GM19397 (cell line): ENCODE measurements at regions not wholly inside any gene's neighbourhood (a gene's known extent, or its start where the extent isn't known, plus 50 kb on each side); places are given as distances from the start of the nearest gene placed in this dataset.

Experiments
- ATAC-seq: cut with Tn5 transposase; IDR thresholded peaks from one replicate; pipeline ENCODE4 v1.9.1; 2021; ENCODE audit warnings: mild to moderate bottlenecking, moderate library complexity; ENCODE audit not compliant: unreplicated experiment

GRCh38 chr11:42161886-42162285, 702.4 kb upstream of the LRRC4C start:
- no peak for ATAC-seq

- no peak for ATAC-seq
These were observed 709.7 kb upstream of the LRRC4C start for GRCh38 chr11:42169191-42169590.

GRCh38 chr11:42170601-42171000, 711.1 kb upstream of the LRRC4C start:
- no peak for ATAC-seq

- ATAC-seq = no peak
These were observed 711.6 kb upstream of the LRRC4C start for GRCh38 chr11:42171046-42171445.

DNA sequence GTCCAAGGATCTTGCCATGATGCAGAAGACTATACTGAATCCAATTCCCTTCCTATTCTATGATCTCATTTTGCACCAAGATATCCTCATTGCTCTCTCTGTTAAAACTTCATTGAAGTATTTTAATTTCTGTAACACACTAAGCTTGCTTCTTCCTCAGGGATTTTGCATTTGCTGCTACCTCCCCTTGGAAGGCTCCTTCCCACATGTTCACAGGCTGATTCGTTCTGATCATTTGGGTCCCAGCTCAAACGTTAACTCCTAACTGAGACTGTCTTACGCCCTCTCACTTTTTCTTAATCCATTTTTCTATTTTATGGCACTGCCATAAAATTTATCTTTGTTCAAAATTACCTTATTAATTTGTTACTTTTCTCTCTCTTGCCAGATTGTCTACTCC, 713.0 kb upstream of the LRRC4C start:
- no peak for ATAC-seq

GRCh38 chr11:42175203-42175602, 715.8 kb upstream of the LRRC4C start:
- ATAC-seq = no peak

DNA sequence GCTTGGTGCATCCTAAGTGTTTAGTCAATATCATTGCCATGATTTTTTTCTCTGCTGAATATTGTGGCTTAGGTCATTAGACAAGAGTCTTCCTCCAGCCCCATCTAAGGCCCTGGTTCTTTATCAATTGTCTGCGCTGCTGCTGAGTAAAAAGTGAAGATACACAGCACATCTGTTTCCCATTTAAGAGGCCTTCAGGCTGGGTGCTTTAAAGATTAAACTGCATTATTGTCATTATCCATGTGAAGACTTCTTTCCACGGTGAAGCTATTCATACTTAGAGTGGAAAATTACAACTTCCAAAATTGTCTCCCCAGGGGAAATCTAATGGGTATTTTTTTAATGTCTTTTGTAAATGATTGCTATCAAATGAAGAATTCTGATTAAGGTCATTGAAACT, 719.8 kb upstream of the LRRC4C start:
- ATAC-seq = no peak

GRCh38 chr11:42195289-42196013, 736.0 kb upstream of the LRRC4C start:
- no peak for ATAC-seq

DNA sequence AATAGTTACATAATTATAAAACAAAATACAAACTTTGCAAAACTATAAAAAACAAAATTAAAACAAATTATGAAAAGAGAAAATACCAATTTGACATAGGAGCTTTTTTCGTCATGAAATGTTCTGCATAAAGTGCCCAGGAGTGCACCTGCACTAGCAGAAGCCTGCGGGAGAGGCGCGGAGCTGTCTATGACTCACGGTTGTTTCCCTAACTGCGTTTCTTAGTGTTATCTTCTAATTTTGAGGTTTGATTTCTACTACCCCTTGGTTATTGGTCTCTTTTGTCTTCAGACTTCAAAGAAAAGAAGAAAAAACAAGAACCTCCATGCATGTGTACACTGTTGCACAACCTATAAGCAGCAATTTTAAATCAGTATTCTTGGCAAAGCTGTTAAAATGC, 740.9 kb upstream of the LRRC4C start:
- ATAC-seq = no peak

GRCh38 chr11:42201603-42202148, 742.2 kb upstream of the LRRC4C start:
- ATAC-seq = no peak

DNA sequence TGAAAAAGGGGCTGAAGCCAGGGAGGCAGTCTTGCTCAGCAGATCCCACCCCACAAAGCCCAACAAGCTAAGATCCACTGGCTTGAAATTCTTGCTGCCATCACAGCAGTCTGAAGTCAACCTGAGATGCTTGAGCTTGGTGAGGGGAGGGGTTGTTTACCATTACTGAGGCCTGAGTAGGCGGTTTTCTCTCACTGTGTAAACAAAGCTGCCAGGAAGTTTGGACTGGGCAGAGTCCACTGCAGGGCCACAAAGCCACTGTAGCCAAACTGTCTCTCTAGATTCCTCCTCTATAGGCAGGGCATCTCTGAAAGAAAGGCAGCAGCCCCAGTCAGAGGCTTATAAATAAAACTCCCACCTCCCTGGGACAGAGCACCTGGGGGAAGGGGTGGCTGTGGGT, 746.1 kb upstream of the LRRC4C start:
- ATAC-seq = no peak

DNA sequence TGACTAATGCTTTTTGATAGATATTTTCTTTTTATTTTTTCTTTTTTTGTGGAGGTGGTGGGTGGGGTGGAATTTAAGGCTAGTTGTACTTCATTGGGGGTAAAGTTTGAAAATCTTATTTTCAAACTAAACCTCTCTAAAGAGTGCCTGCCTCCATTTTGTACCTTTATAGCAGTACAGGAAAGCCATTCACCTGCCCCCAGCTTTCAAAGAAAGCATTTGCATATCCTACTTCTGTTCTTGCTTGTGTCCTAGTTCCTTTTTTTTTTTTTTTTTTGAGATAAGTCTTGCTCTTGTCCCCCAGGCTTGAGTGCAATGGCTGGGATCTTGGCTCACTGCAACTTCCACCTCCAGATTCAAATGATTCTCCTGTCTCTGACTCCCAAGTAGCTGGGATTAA, 766.2 kb upstream of the LRRC4C start:
- ATAC-seq = no peak

DNA sequence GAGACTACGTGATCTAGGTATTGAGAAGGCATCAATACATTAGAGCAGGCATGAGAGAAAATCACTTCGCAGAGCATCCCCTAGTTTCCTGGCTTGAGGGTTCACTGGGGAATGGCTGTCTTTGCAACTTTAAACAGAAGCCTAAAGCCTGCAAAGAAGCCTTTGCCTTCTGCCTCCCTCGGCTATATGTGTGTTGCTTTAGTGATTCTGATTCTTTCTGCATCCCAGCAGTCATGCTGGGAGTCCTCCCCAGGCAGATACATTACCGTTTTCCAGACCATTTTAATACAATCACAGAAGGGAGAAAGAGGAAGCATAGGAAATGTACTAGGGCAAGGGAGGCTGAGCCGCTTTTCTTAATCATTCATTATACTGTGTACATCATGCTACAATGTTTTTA, 773.2 kb upstream of the LRRC4C start:
- no peak for ATAC-seq

GRCh38 chr11:42234451-42234951, 775.0 kb upstream of the LRRC4C start:
- no peak for ATAC-seq

- ATAC-seq = no peak
These were observed 778.3 kb upstream of the LRRC4C start for GRCh38 chr11:42237701-42238235.

- ATAC-seq = no peak
These were observed 779.7 kb upstream of the LRRC4C start for GRCh38 chr11:42239188-42239587.

GRCh38 chr11:42243385-42243784, 783.9 kb upstream of the LRRC4C start:
- ATAC-seq = no peak

DNA sequence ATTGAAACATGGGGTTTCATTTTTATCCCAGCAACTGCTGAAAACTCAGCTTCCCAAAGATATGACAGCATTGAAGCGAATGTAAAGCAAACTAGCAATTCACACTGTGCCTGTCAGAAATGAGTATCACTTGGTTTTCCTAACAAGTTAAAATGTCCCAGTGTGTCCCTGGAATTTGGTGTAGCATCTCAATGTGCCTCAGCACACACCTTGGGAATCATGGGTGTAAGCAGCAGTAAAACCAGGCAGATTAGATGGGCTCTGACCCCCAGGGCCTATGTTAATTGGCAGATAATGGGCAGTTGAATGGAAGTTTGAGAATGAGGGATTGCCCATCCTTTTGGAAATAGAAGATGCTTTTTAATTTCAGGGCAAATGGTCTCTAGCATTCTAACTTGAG, 784.9 kb upstream of the LRRC4C start:
- no peak for ATAC-seq

DNA sequence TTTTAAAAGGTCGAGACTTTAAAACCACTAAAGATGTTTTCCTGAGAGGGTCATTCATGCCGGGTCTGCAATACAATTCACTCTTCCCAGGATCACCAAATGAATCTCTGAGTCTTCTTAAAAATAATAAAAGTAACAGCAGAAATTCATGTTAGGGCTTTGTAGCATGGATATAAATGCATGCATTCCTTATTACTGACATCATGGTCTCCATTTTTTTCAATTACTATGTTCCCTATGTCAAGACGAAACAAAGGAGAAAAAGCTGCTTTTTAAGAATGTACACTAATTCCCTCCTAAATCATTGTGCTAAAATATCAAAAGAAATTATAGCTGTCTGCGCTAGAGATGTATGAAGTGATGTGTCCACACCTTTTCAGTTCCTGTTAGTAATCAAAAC, 789.9 kb upstream of the LRRC4C start:
- ATAC-seq = no peak

DNA sequence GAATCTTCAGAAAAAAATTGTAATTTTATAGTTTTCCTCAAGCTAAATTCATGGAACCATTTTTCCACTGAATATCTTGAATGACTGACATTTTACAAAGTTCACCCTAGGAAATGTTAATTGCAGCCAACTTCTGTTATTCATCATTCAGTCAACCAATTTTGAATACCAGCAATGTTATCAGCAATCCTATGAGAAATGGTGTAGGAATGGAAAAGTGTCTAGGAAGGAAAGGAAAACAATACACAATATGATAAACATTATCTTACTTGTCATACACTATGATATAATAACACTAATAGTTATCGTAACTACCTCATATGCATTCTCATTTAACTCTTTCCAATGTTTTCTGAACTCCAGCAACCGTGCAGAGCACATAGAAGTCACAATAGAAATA, 790.5 kb upstream of the LRRC4C start:
- ATAC-seq = no peak

DNA sequence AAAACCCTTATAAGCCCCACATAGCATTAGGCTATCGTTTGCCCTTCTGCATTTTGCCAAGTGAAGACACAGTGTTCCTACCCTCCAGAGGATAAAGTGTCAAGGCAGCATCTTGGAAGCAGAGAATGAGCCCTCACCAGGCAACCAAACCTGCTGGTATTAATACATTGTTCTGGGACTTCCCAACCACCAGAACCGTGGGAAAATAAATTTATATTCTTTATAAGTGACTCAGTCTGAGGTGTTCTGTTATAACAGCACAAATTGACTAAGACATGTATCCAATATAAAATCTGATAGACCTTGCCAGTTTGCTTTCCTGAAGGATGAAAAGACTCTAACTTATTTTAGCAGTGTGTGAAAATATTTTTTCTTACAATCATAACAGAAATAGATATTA, 792.5 kb upstream of the LRRC4C start:
- ATAC-seq = no peak

DNA sequence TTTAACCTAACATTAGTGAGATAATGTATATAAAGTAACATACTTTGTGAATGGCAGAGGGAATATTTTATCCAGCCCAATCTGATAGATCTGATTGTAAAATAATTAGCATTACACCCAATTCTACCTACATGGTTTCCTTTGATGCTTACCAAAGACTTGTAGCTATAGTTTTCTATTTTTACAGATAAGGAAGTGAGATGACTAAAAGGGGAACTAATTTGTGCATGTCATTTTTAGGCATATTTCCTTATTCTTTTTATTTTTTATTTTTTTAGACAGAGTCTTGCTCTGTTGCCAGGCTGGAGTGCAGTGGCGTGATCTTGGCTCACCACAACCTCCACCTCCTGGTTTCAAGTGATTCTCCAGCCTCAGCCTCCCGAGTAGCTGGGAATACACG, 793.7 kb upstream of the LRRC4C start:
- ATAC-seq = no peak

DNA sequence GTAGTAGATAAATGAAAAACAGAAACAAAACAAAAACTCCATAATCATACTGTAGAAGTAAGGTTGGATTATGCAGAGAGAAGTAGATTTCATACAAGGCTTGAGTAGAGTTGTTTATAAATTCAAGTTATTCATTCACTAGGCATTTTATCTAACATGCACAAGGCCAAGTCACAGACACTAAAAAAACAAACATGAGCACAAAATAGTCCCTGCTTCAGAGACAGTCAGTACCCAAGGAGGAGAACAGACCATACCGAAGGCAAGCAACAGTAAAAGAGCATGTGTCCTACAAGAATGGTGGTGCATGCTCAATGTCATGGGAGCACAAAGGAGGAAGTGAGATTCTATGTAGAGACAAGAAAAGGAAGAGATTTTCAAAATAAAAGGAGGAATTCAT, 796.5 kb upstream of the LRRC4C start:
- ATAC-seq = no peak
